GM12892 (cell line): ENCODE measurements at regions not wholly inside any gene's neighbourhood (a gene's known extent, or its start where the extent isn't known, plus 50 kb on each side); places are given as distances from the start of the nearest gene placed in this dataset.

Experiments used
- DNase-seq: peaks from one replicate; pipeline ENCODE4 v3.0.0; 2011; ENCODE audit not compliant: insufficient read length
- FAIRE-seq: peaks from 2 replicates; lab custom pipeline; 2011; peaks lifted over from hg19 to GRCh38; lab: Jason Lieb, UNC
- POLR2A ChIP-seq: IDR thresholded peaks from 2 replicates; pipeline ENCODE4 v1.6.1; 2011; ENCODE audit warnings: low read depth, low read length, control low read depth
- POLR2AphosphoS5 ChIP-seq: IDR thresholded peaks from 2 replicates; pipeline ENCODE4 v1.6.1; 2011; ENCODE audit warnings: low read depth, low read length, control low read depth
- TAF1 ChIP-seq: IDR thresholded peaks from 2 replicates; pipeline ENCODE4 v1.6.1; 2011; ENCODE audit warnings: low read depth, mild to moderate bottlenecking, control low read depth, low read length, borderline replicate concordance

GRCh38 chr1:81327743-81328142 lies 473.0 kb upstream of the ADGRL2 start:
- TF ChIP-seq TAF1 (no peak), POLR2A (no peak), POLR2AphosphoS5 (no peak)
- DNase-seq (no peak), FAIRE-seq (no peak)

GRCh38 chr1:81327103-81327710 lies 473.5 kb upstream of the ADGRL2 start:
- FAIRE-seq (no peak), DNase-seq (no peak)
- TF ChIP-seq POLR2AphosphoS5 (no peak), POLR2A (no peak), TAF1 (no peak)

DNA sequence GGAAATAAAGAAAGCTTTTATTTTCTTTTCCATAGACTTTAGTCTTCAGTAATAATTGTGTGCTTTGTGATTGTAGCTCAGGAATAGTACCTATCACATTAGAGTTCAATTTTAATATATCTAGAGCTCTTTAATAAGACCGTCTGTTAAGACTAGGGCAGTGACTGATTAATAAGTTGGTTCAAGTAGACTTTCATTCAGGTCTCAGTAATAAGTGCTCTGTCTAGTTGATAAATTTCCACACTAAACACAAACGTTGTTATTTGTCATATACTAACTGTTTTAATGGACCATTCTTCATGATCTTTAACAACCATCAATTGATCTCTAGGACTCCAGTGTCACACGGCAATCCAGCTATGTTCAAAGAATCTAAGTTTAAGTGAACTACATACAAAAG lies 474.5 kb upstream of the ADGRL2 start:
- TF ChIP-seq POLR2A, result no peak
- TF ChIP-seq TAF1, result no peak
- TF ChIP-seq POLR2AphosphoS5, result no peak
- FAIRE-seq (no peak), DNase-seq (no peak)

DNA sequence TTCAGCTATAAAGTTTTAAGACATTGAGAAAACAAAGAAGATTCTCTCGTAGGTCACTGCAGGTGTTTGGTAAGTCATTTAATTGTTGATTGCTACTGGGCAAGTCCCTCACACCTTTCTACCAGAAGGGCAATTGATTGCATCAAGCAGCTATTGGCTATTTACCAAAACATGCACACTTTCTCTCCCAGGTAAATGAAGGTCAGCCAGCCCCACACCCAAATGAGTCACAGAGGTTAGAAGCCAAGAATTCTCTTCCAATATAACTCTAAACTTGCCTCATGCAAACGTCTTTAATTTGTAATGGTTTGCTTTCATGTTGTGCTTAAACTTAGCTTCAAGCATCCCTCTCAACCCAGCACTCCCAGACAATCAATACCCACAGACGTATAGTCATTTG lies 475.3 kb upstream of the ADGRL2 start:
- no peak for FAIRE-seq

GRCh38 chr1:81323862-81324261 lies 476.9 kb upstream of the ADGRL2 start:
- TF ChIP-seq POLR2AphosphoS5, result no peak
- no peak for TF ChIP-seq TAF1
- no peak for TF ChIP-seq POLR2A
- no peak for DNase-seq
- FAIRE-seq, result no peak

More for the DNA sequence above, 475.3 kb upstream of the ADGRL2 start:
- TF ChIP-seq POLR2AphosphoS5, result no peak
- TF ChIP-seq POLR2A, result no peak
- TF ChIP-seq TAF1, result no peak
- no peak for DNase-seq

GRCh38 chr1:81317191-81317590 lies 483.5 kb upstream of the ADGRL2 start:
- DNase-seq (no peak), FAIRE-seq (no peak)
- TF ChIP-seq POLR2A (no peak), TAF1 (no peak), POLR2AphosphoS5 (no peak)

DNA sequence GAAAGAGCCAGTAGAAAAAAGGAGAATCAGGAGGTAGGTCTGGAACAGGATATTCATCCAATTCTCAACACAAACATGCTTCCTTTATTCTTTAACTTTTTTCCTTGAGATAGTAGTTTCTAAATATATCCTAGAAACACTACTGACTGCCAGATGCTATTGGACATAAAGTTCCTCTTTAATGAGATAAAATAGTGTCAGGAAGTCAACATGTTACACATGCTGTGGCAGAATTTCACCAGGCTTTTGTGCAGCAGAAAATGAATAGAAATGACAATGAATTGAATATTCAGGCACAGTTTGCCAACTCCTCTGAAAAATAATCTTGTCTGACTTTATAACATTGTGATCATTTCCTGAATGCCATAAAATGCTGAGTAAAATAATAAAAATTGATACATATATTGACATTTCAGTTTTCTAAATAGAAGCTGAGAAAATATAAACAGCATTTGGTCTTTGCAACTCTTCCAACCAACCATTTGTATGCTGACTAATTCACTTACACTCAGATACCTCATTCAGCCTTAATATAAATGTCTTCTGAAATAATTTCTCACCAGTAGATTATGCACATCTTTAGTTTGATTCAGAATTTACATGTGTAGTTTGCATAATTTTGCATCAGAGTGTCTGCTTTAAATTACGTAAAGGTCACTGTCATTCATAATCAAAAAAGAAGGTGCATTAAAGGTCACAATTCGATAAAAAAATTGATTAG lies 486.1 kb upstream of the ADGRL2 start:
- TF ChIP-seq POLR2AphosphoS5, result no peak
- no peak for TF ChIP-seq POLR2A
- no peak for TF ChIP-seq TAF1
- DNase-seq (no peak), FAIRE-seq (no peak)

DNA sequence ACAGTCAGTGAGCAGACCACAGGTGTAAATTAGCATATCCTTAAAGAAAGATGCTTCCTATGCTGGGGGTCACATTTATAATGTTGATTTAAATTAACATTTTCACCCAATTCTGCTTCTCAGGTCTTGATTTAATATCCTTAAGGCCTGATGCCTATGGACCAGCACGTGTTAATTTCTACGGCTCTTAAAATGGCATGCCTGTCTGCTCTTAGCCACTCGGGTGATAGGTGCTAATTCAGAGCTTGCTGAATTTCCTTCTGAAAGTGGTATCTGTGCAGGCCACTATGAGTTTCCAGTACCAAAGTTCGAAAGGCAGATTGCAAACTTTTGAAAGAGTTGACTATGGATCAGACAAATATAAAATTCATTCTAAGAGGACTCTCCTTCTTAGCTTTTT lies 487.4 kb upstream of the ADGRL2 start:
- TF ChIP-seq POLR2A (no peak), POLR2AphosphoS5 (no peak), TAF1 (no peak)
- DNase-seq, result no peak
- no peak for FAIRE-seq

DNA sequence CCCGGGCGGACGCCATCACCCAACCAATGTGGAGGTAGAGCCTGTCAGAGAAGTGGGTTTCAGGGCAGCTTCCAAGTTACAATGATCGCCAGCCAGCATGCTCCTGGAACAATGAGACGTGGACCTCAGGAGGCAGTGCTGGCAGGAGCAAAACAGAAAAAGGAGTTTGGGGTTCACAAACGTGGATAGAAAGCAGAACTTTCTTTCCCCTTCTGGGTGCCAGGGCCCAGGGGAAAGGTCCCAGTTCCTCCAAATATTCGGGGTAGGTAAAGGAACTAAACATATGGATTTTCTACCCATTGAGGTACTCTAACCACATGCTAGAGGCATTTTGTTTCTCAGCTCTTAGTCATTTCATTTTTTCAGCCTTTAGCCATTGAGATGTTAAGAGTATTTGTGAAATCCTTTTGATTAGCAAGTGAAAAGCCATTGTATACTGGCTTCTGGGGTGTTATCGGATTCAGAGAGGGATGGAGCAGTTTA lies 488.4 kb upstream of the ADGRL2 start:
- FAIRE-seq, result no peak
- DNase-seq, result no peak
- TF ChIP-seq POLR2AphosphoS5 (no peak), TAF1 (no peak), POLR2A (no peak)

DNA sequence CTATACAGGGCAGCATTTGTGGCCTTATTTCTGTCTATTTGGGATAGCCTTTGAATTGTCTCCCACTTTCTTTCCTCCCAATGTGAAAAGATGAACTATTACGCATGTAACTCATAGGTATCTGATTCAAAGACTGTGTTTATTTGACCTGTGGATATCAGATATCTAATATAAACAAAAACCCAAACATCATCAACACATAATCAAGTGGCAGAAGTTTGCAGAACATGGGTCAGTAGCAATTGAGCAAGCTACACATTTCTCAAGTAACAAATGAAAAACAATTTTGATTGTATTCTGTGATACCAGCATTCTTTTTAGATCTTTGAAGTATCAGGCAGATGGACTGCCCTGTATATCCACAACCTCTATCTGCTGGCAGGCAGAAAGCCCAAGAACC lies 490.5 kb upstream of the ADGRL2 start:
- no peak for FAIRE-seq
- DNase-seq, result no peak
- TF ChIP-seq TAF1, result no peak
- no peak for TF ChIP-seq POLR2A
- no peak for TF ChIP-seq POLR2AphosphoS5

GRCh38 chr1:81308191-81308590 lies 492.5 kb upstream of the ADGRL2 start:
- no peak for DNase-seq
- FAIRE-seq, result no peak

GRCh38 chr1:81307786-81308185 lies 492.9 kb upstream of the ADGRL2 start:
- TF ChIP-seq TAF1, result no peak
- TF ChIP-seq POLR2A, result no peak
- TF ChIP-seq POLR2AphosphoS5, result no peak
- DNase-seq, result no peak
- FAIRE-seq, result no peak

More at GRCh38 chr1:81308191-81308590, 492.5 kb upstream of the ADGRL2 start:
- TF ChIP-seq POLR2A, result no peak
- no peak for TF ChIP-seq POLR2AphosphoS5
